C4-2B (cell line): ENCODE measurements at regions not wholly inside any gene's neighbourhood (a gene's known extent, or its start where the extent isn't known, plus 50 kb on each side); places are given as distances from the start of the nearest gene placed in this dataset.

Experiments
- CTCF ChIP-seq: fragments of 450-650 bp; conservative IDR thresholded peaks from 2 replicates; pipeline ENCODE4 v1.5.1; 2017; ENCODE audit warnings: mild to moderate bottlenecking
- ZFX ChIP-seq: fragments of 450-650 bp; IDR thresholded peaks from 2 replicates; pipeline ENCODE4 v1.6.1; 2017

GRCh38 chr3:61411009-61411662, 150.2 kb upstream of the PTPRG start:
- TF ChIP-seq CTCF (no peak), ZFX (no peak)
